Progenitor cell of endocrine pancreas (in vitro differentiated cells): ENCODE measurements at regions not wholly inside any gene's neighbourhood (a gene's known extent, or its start where the extent isn't known, plus 50 kb on each side); places are given as distances from the start of the nearest gene placed in this dataset.
"Not testable (repeated sequence)": the region's sequence is repeated elsewhere in the genome, so short reads cannot be mapped to it uniquely, and the experiment has no call there.

Experiments used
- DNase-seq: peaks from one replicate; pipeline ENCODE4 v3.0.0; 2021; ENCODE audit warnings: low spot score; ENCODE audit not compliant: unreplicated experiment
- H3K27ac Mint-ChIP-seq: 2 replicates; pipeline ENCODE4 v1.8.0; 2021; ENCODE audit warnings: mild to moderate bottlenecking, moderate library complexity, mixed read lengths
- H3K27me3 Mint-ChIP-seq: 2 replicates; pipeline ENCODE4 v1.8.0; 2021; ENCODE audit warnings: mixed read lengths
- H3K36me3 Mint-ChIP-seq: 2 replicates; pipeline ENCODE4 v1.8.0; 2022; ENCODE audit warnings: mixed read lengths; ENCODE audit not compliant: insufficient read depth
- H3K4me1 Mint-ChIP-seq: 2 replicates; pipeline ENCODE4 v1.8.0; 2021; ENCODE audit warnings: low read depth, mixed read lengths
- H3K4me3 Mint-ChIP-seq: 2 replicates; pipeline ENCODE4 v1.8.0; 2021; ENCODE audit warnings: low read depth, mild to moderate bottlenecking, moderate library complexity, mixed read lengths
- H3K9me3 Mint-ChIP-seq: 2 replicates; pipeline ENCODE4 v1.8.0; 2021; ENCODE audit warnings: low read depth, mixed read lengths
- TF ChIP-seq, protein P1 (sequence below): fragments of 200-600 bp; sonication (generic); IDR thresholded peaks from one replicate; pipeline ENCODE4 v1.5.0; 2021; ENCODE audit warnings: antibody characterized with exemption, mild to moderate bottlenecking; ENCODE audit not compliant: unreplicated experiment

DNA sequence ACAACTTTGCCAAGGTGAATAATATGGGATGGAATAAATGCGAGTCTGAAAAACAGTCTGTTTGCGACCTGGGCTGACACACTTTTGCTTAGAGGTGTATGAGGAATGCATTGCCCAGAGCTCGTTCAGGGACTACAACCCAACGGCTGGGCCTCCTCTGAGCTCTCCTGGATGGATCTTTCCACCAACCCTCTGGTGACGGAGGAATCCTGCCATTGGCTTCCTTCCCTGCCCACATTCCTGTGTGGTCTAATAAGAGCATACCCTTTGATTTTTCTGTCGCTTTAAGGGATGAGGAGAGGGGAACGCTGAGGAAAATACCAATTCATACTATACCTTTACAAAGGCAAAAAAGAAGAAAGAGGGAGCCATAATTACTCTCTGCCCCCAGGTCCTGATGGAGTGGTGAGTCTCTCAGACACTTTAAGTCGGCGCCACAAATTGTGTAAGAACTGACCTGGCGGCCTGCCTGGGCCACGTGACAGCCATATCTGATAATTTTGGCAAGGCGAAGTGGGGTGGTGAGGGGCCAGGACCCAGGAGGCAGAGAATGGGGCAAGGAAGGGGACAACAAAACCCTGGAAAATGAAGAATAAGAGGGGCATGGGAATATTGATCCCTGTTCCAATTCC lies 265.2 kb upstream of the MSX2 start:
- Mint-ChIP-seq H3K4me1 (peaks cover 40% of the 10 kb centered on the region), H3K36me3 (no peaks in the 10 kb centered on the region), H3K27ac (peak overlapping the region; percentile 73), H3K27me3 (no peaks in the 10 kb centered on the region), H3K4me3 (no peak overlapping the region), H3K9me3 (no peaks in the 10 kb centered on the region)
- TF ChIP-seq, protein P1, sequence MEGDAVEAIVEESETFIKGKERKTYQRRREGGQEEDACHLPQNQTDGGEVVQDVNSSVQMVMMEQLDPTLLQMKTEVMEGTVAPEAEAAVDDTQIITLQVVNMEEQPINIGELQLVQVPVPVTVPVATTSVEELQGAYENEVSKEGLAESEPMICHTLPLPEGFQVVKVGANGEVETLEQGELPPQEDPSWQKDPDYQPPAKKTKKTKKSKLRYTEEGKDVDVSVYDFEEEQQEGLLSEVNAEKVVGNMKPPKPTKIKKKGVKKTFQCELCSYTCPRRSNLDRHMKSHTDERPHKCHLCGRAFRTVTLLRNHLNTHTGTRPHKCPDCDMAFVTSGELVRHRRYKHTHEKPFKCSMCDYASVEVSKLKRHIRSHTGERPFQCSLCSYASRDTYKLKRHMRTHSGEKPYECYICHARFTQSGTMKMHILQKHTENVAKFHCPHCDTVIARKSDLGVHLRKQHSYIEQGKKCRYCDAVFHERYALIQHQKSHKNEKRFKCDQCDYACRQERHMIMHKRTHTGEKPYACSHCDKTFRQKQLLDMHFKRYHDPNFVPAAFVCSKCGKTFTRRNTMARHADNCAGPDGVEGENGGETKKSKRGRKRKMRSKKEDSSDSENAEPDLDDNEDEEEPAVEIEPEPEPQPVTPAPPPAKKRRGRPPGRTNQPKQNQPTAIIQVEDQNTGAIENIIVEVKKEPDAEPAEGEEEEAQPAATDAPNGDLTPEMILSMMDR, result no peak
- DNase-seq, result no peak

DNA sequence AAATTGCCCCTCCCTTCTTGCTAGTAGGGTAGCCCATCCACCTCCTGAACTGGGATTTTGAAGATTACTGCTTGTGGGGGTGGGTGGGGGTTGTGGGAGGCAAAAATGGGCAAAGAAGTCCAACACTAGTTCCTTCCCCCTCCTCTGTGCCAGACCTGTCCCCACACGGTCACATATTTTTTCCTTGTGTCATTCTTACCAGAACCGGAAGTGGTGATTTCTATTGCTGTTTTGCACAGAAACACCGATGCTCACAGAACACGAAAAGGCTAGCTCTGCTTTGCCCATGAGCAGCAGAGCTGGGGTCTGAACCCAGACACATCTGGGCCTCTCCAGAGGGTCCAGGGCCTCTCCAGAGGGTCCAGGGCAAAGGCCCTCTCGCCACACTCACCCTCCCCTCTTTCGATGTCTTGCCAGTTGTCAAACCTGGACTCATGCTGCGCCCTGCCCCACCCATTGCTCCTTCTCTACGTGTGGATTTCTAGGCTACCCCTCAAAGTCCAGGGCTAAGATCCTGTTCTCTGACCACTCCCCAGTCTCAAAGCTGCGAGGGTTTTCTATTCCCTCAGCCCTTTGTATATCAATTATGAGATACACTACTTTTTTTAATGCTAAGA lies 264.4 kb upstream of the MSX2 start:
- H3K9me3 Mint-ChIP-seq, result no peaks in the 10 kb centered on the region
- TF ChIP-seq, protein P1, result no peak

DNA sequence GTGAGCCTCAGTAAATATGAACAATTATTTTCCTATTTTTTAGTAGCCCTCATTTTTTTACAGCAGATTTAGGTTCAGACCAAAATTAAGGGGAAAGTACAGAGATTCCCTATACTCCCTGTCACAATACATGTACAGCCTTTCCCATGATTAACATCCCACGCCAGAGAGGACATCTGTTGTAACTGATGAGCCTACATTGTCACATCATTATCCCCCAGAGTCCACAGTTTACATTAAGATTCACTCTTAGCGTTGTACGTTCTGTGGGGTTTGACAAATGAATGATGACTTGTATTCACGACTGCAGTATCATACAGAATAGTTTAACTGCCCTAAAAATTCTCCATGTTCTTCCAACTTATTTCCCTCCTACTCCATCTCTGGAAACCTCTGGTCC lies 262.3 kb upstream of the MSX2 start:
- DNase-seq, result no peak
- H3K27ac Mint-ChIP-seq, result no peak overlapping the region
- H3K9me3 Mint-ChIP-seq, result peaks cover 7% of the 10 kb centered on the region
- peaks cover 38% of the 10 kb centered on the region for H3K4me1 Mint-ChIP-seq
- no peak overlapping the region for H3K4me3 Mint-ChIP-seq
- H3K36me3 Mint-ChIP-seq, result peaks cover 2% of the 10 kb centered on the region
- TF ChIP-seq, protein P1, result no peak
- H3K27me3 Mint-ChIP-seq, result no peaks in the 10 kb centered on the region

More for the DNA sequence above, 264.4 kb upstream of the MSX2 start:
- H3K27ac Mint-ChIP-seq, result no peak overlapping the region
- H3K4me1 Mint-ChIP-seq, result peaks cover 39% of the 10 kb centered on the region
- no peak overlapping the region for H3K4me3 Mint-ChIP-seq
- DNase-seq, result no peak
- no peaks in the 10 kb centered on the region for H3K27me3 Mint-ChIP-seq
- no peaks in the 10 kb centered on the region for H3K36me3 Mint-ChIP-seq

DNA sequence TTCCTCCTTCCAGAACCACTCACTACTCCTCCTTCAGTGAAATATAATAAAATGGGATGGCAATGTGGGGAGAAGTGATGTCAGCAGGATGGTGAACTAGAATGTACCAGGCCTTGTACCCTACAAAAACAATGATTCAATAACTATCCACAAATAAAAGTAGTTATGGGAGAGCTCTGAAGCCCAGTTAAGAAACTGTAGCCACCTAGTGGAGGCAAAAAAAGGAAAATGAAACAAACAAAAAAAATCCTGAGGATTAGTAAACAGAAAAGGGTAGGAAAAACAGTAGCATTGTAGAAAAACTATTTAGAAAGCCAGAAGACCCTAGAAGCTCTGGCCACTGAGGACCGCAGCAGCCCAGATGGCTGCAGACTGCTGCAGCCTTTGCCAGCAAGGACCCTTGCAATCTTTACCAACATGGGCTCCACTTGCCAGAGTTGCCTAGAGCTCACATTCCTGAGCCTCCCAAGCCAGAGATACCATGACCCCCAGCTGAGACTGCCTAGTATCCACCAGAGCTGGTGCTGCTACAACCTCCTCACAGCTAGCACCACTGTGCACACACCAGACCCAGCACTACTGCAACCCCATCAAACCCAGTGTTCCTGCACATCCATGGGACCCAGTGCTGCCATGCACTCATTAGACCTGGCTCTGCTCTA lies 259.7 kb upstream of the MSX2 start:
- H3K9me3 Mint-ChIP-seq, result peaks cover 7% of the 10 kb centered on the region

DNA sequence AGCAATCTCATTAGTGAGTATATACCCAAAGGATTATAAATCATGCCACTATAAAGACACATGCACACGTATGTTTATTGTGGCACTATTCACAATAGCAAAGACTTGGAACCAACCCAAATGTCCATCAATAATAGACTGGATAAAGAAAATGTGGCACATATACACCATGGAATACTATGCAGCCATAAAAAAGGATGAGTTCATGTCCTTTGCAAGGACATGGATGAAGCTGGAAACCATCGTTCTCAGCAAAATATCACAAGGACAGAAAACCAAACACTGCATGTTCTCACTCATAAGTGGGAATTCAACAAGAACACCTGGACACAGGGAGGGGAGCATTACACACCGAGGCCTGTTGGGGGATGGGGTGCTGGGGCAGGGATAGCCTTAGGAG lies 252.9 kb upstream of the MSX2 start:
- H3K4me1 Mint-ChIP-seq, H3K4me3 Mint-ChIP-seq, DNase-seq: not testable (repeated sequence)

More for the DNA sequence above, 259.7 kb upstream of the MSX2 start:
- no peak for DNase-seq
- Mint-ChIP-seq H3K27ac (no peak overlapping the region), H3K27me3 (no peaks in the 10 kb centered on the region), H3K4me1 (peaks cover 34% of the 10 kb centered on the region), H3K36me3 (peaks cover 2% of the 10 kb centered on the region), H3K4me3 (no peak overlapping the region)
- TF ChIP-seq, protein P1, result no peak

More for the DNA sequence above, 252.9 kb upstream of the MSX2 start:
- H3K36me3 Mint-ChIP-seq, H3K27me3 Mint-ChIP-seq, H3K27ac Mint-ChIP-seq: not testable (repeated sequence)
- peaks cover 26% of the 10 kb centered on the region for H3K9me3 Mint-ChIP-seq
